GM19043 (cell line): ENCODE measurements at regions not wholly inside any gene's neighbourhood (a gene's known extent, or its start where the extent isn't known, plus 50 kb on each side); places are given as distances from the start of the nearest gene placed in this dataset.
"Not testable (repeated sequence)": the region's sequence is repeated elsewhere in the genome, so short reads cannot be mapped to it uniquely, and the experiment has no call there.

Source experiments
- ATAC-seq: cut with Tn5 transposase; IDR thresholded peaks from one replicate; pipeline ENCODE4 v1.9.1; 2021; ENCODE audit warnings: low read depth; ENCODE audit not compliant: unreplicated experiment

DNA sequence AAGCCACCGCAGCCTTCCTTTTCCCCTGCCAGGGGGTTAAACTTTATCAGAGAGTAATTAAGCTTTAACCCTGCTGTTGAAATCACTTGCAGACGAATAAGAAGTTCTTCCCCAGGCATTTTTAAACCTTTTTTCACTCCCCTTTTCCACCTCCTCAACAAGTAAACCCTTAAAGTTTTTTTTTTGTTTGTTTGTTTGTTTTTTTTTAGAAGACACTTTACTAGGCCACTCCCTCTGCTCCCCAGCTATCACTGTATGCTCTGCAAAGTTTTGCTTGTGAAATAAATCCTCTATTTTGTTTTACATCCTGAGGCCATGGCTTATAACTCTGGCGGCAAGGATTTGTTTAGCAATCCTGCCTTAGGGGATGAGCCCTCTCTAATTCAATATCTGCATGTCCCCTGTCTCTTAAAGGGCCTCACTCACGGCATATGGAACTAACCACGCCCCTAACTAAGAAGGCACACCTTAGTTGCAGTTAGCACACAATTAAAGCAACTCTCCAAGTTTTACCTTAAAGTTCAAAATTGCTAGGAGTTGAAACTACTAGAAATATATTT lies 1354.7 kb upstream of the LRRTM3 start:
- ATAC-seq = peak; percentile 50

DNA sequence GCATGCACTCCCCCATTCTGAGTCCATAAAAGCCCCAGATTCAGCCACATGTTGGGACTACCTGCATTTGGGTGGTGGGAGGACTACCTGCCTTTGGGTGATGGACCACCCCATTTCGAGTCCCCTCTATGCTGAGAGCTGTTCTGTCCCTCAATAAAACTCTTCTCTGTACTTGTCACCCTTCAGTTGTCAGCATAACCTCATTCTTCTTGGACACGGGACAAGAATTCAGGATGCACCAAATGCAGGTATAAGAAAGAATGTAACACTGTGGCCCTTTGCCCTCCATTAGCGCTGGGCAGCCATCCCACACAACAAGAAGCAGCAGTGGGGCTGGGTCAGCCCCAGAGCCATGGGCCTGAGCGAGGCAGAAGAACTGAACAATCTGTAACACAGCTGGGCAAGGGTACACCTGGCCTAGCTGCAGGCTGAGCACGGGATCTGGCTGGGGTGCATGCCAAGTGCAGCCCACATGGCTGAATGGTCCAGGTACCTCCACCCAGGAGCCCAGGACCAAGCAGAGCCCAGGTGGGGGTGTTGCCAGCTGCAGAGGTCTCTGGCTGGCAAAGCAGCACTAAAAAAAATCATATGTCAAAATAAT lies 1344.3 kb upstream of the LRRTM3 start:
- ATAC-seq = no peak

DNA sequence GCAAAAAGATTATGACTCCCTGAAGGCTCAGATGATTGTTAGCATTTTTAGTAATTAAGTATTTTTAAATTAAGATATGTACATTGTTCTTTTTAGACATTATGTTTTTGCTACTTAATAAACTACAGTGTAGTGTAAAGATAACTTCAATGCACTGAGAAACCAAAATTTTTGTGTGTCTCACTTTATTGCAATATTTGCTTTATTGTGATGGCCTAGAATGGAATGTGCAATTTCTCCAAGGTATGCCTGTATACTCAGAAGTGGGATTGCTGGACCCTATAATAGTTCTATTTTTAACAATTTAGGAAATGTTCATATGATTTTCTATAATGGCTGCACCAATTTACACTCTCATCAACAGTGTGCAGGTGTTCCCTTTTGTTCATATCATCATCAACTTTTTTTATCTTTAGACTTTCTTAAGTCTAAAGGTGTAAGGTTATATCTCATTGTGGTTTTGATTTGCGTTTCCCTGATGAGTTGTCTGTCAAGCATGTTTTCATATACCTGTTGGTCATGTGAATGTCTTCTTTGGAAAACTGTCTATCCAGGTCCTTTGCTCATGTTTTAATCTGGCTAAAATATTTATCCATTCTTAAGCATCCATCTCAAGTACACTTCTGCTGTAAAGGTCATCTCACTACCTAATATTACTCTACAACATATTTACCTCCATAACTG lies 1323.5 kb upstream of the LRRTM3 start:
- ATAC-seq = no peak

DNA sequence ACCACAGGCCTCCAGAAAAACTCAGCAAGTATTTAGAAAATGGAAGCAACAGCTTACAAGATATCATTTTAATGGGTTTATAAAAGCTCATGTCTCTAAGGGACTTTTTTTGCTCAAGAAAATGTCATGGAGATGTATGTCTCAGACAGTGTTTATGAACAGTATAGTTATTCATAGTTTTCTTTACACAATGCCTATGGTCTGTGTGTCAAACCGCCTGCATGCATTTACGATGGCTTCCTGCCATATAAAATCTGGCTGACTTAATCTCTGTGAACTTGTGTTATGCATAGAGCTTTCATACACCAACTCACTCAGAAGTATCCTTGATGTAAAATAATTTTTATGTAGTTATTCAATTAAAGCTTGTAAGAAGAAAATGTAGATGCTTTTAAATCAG lies 1314.2 kb upstream of the LRRTM3 start:
- no peak for ATAC-seq

DNA sequence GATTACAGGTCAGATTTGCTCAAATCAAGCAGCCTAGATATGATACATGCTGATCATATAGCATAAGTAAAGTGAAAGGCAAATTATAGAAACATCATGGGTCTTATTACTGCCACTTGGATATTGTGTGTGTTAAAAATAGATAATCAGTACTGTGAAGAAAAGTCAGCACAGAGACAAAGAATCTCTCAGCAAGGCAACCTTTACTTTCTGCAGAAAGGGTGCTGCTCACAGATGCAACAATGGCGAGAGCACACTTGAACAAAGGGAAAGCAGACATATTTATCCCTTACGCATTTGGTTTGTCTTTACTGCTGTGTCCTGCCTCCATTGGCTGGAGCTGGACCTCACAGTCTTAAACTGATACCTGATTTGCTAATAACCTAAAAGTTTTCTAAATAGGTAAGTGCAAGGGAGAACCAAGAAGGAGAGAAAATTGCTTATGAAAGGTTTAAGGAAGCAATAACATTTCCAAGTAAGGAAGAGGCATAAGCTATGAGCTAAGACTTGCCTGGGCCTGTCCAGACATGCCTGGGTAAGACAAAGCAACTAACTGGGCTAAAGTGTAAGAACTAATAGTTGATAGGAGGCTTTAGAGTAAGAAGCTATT lies 1310.8 kb upstream of the LRRTM3 start:
- ATAC-seq = no peak

DNA sequence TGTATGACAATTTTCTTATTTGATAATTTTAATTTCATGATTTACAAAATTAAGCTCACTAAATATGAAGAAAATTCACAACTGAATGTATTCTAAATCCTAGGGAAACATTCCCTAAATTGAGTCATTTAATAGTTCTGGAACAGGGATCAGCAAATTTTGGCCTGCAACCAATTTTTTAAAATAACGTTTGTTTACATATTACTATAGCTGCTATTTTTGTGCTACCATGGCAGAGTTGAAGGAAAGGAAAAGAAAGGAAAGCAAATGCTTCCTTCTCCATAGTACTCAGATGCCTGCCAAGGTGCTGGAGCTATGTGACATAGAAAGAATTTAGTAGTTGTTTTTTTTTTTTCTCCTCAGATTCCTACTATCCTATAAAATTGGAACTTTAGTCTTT lies 1307.7 kb upstream of the LRRTM3 start:
- ATAC-seq = no peak

DNA sequence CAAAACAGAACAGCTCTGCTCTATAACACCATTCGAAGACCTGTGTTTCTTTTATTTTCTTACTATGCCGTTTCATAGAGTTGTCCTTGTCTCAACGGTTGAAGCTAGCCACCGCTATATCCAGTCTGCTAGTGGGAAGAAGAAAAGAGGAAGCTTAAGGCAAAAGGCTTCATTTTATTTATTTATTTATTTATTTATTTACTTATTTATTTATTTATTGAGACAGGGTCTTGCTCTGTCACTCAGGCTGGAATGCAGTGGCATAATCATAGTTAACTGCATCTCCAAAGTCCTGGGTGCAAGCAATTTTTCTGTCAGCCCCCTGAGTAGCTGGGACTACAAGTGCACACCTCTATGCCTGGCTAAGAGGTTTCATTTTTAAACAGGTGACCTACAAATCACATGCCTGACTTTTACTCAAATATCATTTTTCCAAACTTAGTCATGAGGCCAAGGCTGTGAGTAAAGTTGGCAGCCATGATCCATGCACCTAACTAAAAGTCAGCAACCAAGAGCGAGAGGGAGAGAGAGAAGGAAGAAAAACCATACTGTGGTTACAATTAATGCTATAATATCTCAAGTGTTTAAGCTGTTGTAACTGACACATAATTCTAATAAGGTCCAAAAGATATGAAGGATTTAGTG lies 1305.3 kb upstream of the LRRTM3 start:
- ATAC-seq = no peak

DNA sequence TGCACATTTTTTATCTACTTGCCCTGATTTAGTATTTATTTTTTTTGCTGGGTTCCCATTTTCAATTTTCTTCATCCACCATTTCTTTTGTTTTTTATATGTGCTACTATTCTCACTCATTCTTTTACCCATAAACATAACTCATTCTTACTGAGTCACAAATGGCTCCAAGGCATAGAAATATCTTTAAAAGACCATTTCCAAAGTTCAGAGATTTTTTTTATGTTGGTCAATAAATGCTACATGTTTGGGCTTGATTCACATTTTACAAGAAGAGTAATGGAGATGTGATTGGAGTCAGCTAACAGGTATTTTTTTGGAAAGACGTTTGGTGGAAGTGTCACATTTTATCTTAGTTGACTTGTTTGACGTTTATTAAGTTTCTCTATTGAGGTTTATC lies 1303.2 kb upstream of the LRRTM3 start:
- no peak for ATAC-seq

DNA sequence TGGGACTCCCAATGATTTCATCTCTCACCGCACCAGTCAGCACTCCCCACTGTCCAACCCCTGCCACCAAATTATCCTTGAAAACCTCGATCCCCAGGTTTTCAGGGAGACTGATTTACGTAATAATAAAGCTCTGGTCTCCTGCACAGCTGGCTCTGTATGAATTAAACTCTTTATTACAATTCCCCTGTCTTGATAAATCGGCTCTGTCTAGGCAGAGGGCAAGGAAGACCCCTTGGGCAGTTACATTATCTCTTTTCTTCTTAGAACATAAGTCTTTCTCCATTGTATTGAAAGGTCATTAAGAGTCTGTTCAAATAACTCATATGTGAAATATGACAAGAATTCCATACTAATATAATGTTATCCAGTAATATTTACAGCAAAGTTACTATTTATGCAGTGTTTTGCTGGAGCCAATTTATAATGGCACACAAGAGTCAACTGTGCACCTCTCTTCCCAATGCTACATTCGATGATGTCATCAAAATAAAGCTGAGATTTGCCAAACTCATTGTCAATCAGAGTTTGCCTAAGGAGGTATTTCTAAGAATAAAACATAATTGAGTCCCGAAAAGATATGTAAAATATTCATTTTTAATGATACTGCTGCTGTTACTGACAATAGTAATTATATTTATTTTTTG lies 1297.2 kb upstream of the LRRTM3 start:
- no peak for ATAC-seq

DNA sequence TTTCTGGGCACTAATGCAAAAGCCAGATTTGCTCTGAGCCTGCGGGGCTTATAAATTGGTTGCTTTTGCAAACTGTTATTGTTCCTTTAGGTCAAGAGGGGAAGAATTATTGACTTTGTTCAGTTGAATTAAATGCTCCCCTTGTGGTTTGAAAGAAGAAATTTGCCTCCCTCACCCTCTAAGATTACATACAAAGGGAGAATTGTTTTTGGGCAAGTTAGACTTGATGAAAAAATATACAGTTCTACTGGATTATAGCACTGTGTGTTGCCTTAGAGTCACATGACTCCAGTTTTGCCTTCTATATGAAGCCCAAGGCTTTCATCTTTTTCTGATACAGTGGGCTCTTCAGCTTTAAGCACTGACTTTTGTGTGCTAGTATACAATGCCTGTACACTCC lies 1265.8 kb upstream of the LRRTM3 start:
- no peak for ATAC-seq

DNA sequence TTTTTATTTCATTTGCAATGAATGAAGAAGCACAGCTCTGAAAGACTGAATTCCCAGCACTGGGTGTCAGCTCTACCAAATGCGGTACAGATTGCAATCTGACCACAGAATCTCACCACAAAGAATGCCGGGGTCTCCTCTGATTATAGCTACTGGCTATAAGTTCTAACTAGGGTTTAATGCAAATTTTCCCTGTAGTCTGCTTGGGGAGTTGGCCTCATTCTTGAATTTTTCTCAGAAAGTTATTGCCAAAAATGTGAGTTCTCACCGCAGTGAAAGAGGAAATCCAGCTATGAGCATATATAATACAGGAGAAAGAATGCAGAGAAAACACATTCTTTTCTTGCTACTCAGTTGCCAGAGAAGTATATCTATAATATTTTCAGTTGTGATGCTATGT lies 1255.7 kb upstream of the LRRTM3 start:
- ATAC-seq = no peak

DNA sequence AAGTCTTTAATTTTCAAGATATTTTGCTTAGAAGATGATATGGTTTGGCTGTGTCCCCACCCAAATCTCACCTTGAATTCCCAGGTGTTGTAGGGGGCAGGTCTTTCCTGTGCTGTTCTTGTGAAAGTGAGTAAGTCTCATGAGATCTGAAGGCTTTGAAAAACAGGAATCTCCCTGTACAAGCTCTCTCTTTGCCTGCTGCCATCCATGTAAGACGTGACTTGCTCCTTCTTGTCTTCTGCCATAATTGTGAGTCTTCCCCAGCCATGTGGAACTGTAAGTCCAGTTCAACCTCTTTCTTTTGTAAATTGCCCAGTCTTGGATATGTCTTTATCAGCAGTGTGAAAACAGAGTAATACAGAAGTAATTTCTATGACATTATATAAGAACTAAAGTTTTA lies 1255.2 kb upstream of the LRRTM3 start:
- not testable (repeated sequence) for ATAC-seq

DNA sequence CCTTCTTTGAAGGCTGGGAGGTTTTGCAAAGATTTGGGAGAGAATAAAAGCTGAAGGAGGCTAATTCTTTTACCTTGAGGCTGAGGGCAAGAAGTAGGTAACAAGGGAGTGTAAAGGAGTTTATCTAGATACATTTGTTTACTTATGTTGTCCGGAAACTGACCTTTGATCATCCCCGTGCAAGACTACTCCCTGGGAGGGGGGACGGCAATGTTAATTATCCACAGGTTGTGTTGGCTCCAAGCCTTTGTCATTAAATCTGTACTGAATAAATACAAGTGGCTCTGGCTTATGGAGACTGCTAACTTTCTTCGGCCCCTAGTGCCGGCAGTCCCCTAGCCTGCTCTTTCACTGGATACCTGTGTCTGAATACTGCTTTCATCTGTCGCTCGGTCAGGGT lies 1250.6 kb upstream of the LRRTM3 start:
- ATAC-seq = no peak

DNA sequence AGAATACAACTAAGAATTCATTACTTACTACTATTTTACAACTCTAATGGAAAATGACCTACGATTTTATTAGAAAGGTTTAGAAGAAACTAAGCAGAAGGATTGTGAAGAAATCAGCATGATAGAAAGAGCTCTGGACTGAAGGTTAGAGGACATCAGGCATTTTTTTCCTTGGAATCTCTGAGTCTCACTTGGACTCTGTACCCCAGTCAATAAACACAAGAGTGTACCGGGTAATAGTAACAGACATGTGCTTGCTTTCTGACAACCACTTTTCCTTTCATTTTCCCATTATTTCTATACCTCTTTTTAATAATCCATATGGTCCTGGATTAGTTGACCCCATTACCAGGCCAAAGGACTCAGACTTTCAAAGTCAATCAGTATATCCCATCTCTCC lies 1240.9 kb upstream of the LRRTM3 start:
- no peak for ATAC-seq

DNA sequence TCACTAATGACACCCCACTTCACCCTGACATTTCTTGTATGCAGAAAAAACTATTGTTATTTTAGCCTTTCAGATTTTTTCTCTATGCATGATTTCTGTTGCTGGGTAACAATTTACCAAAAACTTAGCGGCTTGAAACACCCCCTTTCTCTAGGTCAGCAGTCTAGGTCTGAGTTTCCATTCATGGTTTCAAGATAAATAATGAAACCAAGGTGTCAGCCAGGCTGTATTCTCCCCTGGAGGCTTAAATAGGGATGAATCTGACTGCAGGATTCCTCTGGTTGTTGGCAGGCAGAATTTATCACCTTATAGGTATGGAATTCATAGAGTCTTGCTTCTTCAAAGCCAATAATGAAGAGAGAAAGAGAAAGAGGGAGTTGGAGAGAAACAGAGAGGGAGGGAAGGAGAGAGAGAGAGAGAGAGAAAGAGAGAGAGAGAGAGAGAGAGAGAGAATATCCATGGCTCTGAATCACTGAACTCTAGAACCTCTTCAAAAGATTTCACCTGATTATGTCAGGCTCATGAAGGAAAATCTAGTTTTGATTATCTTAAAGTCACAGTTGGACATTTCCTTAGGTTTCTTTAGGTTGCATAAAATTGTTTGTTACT lies 1224.6 kb upstream of the LRRTM3 start:
- no peak for ATAC-seq

DNA sequence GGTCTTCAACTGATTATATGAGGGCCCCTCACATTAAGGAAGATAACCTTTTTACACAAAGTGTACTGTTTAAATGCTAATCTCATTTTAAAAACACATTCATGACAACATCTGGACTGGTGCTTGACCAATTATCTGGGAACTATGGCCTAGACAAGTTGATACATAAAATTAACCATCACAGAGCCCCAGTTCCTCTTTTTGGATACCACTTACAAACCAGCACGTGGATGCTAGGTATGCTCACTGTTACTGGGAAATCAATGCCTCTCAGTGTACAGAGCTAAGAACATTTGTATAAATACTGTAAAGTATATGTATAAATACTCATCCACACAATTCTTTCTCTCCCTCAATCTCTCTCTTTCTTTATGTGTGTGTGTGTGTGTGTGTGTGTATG lies 1217.8 kb upstream of the LRRTM3 start:
- ATAC-seq = no peak

DNA sequence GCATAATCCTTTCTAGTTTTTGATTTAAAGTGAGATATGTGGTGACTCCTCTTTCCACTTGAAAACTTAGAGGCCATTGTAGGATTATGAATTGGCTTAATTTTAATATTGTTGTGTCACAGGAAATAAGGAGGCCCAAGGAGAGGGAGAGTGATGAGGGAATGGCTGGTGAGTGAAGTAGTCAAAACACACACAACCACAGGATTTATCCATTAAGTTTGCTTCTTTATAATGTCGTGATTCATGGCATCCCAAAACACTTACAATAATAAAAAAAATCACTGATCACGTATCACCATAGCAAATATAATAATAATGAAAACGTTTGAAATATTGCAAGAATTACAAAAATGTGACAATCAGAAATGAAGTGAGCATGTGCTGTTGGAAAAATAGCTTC lies 1215.5 kb upstream of the LRRTM3 start:
- no peak for ATAC-seq

DNA sequence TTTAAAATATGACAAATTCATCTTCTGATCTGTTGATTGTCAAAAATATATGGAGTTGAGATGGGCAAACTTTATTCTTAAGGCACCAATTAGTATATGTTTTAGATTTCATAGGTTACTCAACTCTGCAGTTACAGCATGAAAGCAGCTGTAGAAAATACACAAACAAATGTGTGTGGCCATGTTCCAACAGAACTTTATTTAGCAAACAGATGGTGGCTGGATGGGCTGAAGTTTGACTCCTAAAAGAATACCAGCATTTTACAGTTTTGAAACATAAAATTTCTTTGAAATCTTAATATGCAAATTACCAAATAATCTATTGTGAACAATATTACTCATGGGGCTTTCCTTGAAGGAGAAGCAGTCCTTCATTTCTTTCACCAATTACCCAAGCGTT lies 1206.0 kb upstream of the LRRTM3 start:
- ATAC-seq = no peak

DNA sequence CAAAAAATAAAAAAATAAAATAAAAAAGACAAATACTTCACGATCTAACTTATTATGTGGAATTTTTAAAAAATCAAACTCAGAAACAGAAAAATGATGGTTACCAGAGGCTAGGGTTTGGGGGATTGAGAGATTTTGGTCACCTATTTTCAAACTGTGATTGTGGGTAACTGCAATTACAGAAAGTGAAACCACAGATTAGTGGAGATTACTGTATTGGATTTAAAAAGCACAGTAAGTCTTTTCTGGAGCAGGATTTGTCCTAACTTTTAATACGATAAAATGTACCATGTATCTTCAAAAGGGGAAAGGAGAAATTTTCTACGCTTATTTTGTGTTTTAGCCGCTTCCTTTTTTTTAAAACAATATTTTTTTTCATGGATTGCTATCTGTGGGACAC lies 1204.9 kb upstream of the LRRTM3 start:
- no peak for ATAC-seq

DNA sequence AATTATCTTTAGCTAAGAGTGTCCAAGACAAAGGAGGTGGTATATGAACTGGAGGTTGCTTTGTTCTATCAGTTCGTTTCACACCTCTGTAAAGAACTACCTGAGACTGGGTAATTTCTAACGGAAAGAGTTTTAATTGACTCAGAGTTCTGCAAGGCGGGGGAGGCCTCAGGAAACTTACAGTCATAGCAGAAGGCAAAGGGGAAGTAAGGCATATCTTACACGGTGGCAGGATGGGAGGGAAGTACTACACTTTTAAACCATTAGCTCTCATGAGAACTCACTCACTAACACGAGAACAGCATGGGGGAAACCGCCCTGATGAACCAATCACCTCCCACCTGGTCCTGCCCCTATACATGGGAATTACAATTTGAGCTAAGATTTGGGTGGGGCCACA lies 1202.3 kb upstream of the LRRTM3 start:
- ATAC-seq = no peak

DNA sequence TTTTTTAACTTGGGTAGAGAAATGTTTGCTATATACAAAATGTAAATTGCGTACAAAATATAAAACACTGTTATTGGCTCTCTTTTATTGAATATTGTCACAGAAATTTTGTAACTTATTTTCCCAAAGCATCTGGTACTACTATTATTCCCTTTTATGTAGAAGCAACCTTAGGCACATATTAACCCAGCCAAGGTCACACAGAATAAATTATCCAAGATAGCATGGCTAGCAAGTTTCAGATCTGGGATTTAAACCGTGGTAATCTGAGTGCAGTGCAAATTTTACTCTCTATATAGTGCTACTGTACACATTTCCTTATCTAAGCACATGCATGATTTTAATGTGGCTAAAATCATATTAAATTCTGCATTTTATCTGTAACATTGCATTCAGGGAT lies 1190.5 kb upstream of the LRRTM3 start:
- no peak for ATAC-seq
